K562 (cell line): ENCODE measurements at regions not wholly inside any gene's neighbourhood (a gene's known extent, or its start where the extent isn't known, plus 50 kb on each side); places are given as distances from the start of the nearest gene placed in this dataset.

Source experiments
- ATAC-seq: fragments of 200-7000 bp; cut with Tn5 transposase; 3 replicates; pipeline ENCODE4 v1.9.1; 2020; ENCODE audit warnings: moderate library complexity
- BruUV-seq: library from RNA; stranded (reverse); fragments of 400-500 nt; replicated peaks from 2 replicates; lab custom pipeline; 2021; lab: Mats Ljungman, UMichigan
- CTCF ChIA-PET: fragments of 300-600 bp; formaldehyde crosslinking; extraction: SDS; loops from one replicate; lab custom pipeline; 2021; ENCODE audit warnings: low intra/inter-chr PET ratio; lab: Yijun Ruan, JAX
- POLR2A ChIA-PET: fragments of 300-600, 350-650 bp; sonication (Branson Sonifier 250); formaldehyde crosslinking; extraction: SDS; loops from one replicate; lab custom pipeline; 2021; ENCODE audit warnings: antibody characterized with exemption, inconsistent platforms; lab: Yijun Ruan, JAX
- DNase-seq, 4 experiments: peaks; one replicate each; pipeline versions ENCODE4 v3.0.0 to v3.0.0-alpha.2; 2011 to 2018; ENCODE audit warnings: low spot score in 3 of 4, mixed read lengths in 3 of 4; ENCODE audit errors: extremely low read depth in 1 of 4
- FAIRE-seq: peaks from 2 replicates; lab custom pipeline; 2011; peaks lifted over from hg19 to GRCh38; lab: Jason Lieb, UNC
- H2AFZ ChIP-seq: 2 replicates; pipeline ENCODE4 v1.6.0; 2011; ENCODE audit warnings: low read depth, low read length, control low read depth, inconsistent platforms
- H3K27ac ChIP-seq: fragments of 200-600 bp; 3 replicates; pipeline ENCODE4 v1.8.0; 2011; ENCODE audit warnings: low read depth, mild to moderate bottlenecking, control low read depth, inconsistent platforms, low read length, moderate library complexity, mixed read lengths; ENCODE audit errors: extremely low read depth
- H3K27me3 ChIP-seq, 2 experiments: fragments of 300-600 bp in 1 of 2; 2 replicates in 1 of 2; 3 replicates in 1 of 2; pipeline versions ENCODE4 v1.6.0 to v1.8.0; 2011; ENCODE audit warnings: inconsistent platforms in 2 of 2, low read length in 2 of 2, mild to moderate bottlenecking in 1 of 2, mixed read lengths in 1 of 2, moderate library complexity in 1 of 2; ENCODE audit not compliant: control insufficient read depth in 2 of 2, insufficient read depth in 2 of 2
- H3K36me3 ChIP-seq: fragments of 300-600 bp; 3 replicates; pipeline ENCODE4 v1.8.0; 2011; ENCODE audit warnings: mild to moderate bottlenecking, low read length, inconsistent platforms; ENCODE audit not compliant: control insufficient read depth, insufficient read depth
- H3K4me1 ChIP-seq, 2 experiments: fragments of 200-600 bp in 1 of 2; replicated peaks in 1 of 2; 2 replicates in 1 of 2; 3 replicates in 1 of 2; pipeline versions ENCODE4 v1.5.1 to v1.8.0; 2011; ENCODE audit warnings: inconsistent platforms in 2 of 2, low read length in 2 of 2, mild to moderate bottlenecking in 1 of 2, mixed read lengths in 1 of 2, moderate library complexity in 1 of 2; ENCODE audit not compliant: control insufficient read depth in 2 of 2, insufficient read depth in 2 of 2
- H3K4me2 ChIP-seq: 2 replicates; pipeline ENCODE4 v1.6.1; 2011; ENCODE audit warnings: low read length, control low read depth, inconsistent platforms, mixed read lengths; ENCODE audit not compliant: insufficient read depth
- H3K4me3 ChIP-seq: fragments of 200-600 bp; sonication (generic), shearing (Covaris generic); 2 replicates; pipeline ENCODE4 v1.5.1; 2016; ENCODE audit warnings: control low read depth, inconsistent platforms
- H3K79me2 ChIP-seq: fragments of 200-600 bp; 3 replicates; pipeline ENCODE4 v1.8.0; 2011; ENCODE audit warnings: low read length, inconsistent platforms; ENCODE audit not compliant: control insufficient read depth, insufficient read depth
- H3K9ac ChIP-seq, 2 experiments: 2 replicates each; pipeline versions ENCODE4 v1.6.0 to v1.6.1; 2011; ENCODE audit warnings: low read depth in 2 of 2, low read length in 2 of 2, control low read depth in 1 of 2, inconsistent platforms in 1 of 2, mild to moderate bottlenecking in 1 of 2, mixed read lengths in 1 of 2; ENCODE audit not compliant: insufficient read depth in 1 of 2
- H3K9me1 ChIP-seq: one replicate; pipeline ENCODE4 v1.6.0; 2011; ENCODE audit warnings: inconsistent platforms, mild to moderate bottlenecking, low read length, moderate library complexity; ENCODE audit not compliant: control insufficient read depth, insufficient read depth
- H3K9me3 ChIP-seq: replicated peaks from 2 replicates; pipeline ENCODE4 v1.5.1; 2011; ENCODE audit warnings: low read depth, low read length, inconsistent platforms; ENCODE audit not compliant: control insufficient read depth, insufficient read depth
- H4K20me1 ChIP-seq: replicated peaks from 2 replicates; pipeline ENCODE4 v1.6.1; 2011; ENCODE audit warnings: low read length, inconsistent platforms, mixed read lengths; ENCODE audit not compliant: control insufficient read depth, insufficient read depth
- EGR1 ChIP-seq: fragments of 450-650 bp; conservative IDR thresholded peaks from 2 replicates; pipeline ENCODE4 v1.6.1; 2017; ENCODE audit warnings: mild to moderate bottlenecking
- TOE1 ChIP-seq, 2 experiments: fragments of 450-650 bp in 1 of 2; sonication (generic) in 1 of 2; formaldehyde crosslinking in 1 of 2; IDR thresholded peaks; 2 replicates each; pipeline versions ENCODE4 v1.7.1 to v1.8.0; 2016 to 2022; ENCODE audit warnings: borderline replicate concordance in 2 of 2, mild to moderate bottlenecking in 2 of 2, antibody characterized with exemption in 1 of 2, inconsistent platforms in 1 of 2, low read depth in 1 of 2, missing genetic modification reagents in 1 of 2, moderate library complexity in 1 of 2
- ZBTB1 ChIP-seq: sonication (generic); formaldehyde crosslinking; IDR thresholded peaks from 2 replicates; pipeline ENCODE4 v1.8.1; 2023; ENCODE audit warnings: missing genetic modification reagents, low read depth, mild to moderate bottlenecking, borderline replicate concordance
- ZNF133 ChIP-seq: fragments of 250-450 bp; sonication (Bioruptor Pico); IDR thresholded peaks from 2 replicates; pipeline ENCODE4 v1.4.0; 2020; ENCODE audit warnings: mild to moderate bottlenecking
- WGBS: fragments of 100-300 bp; shearing (Covaris generic); methylation state at CpG from one replicate; pipeline ENCODE4 v1.1.6; 2016; ENCODE audit warnings: low coverage, mixed read lengths; ENCODE audit not compliant: insufficient coverage; ENCODE audit errors: missing lambda C conversion rate; 5-methylcytosine and 5-hydroxymethylcytosine counted together
- in situ Hi-C: fragments of 300-500 bp; cut with MboI; formaldehyde crosslinking; loops from 4 replicates; pipeline ENCODE4 v1.15.0; 2018; ENCODE audit warnings: inconsistent platforms, mixed read lengths
- intact Hi-C: fragments of 100-400 bp; cut with micrococcal nuclease; formaldehyde crosslinking; loops from 2 replicates; pipeline ENCODE4 v1.14.2; 2022
- TF ChIP-seq, protein P1 (sequence below): fragments of 250-450 bp; sonication (Bioruptor Pico); IDR thresholded peaks from 2 replicates; pipeline ENCODE4 v1.6.1; 2021; ENCODE audit warnings: mild to moderate bottlenecking
- TF ChIP-seq, protein P2 (sequence below): sonication (generic); formaldehyde crosslinking; IDR thresholded peaks from 2 replicates; pipeline ENCODE4 v1.4.0; 2020; ENCODE audit warnings: mild to moderate bottlenecking, missing genetic modification reagents
- TF ChIP-seq, protein P3 (sequence below): sonication (generic); formaldehyde crosslinking; IDR thresholded peaks from 2 replicates; pipeline ENCODE4 v1.8.0; 2023; ENCODE audit warnings: mild to moderate bottlenecking, missing genetic modification reagents

DNA sequence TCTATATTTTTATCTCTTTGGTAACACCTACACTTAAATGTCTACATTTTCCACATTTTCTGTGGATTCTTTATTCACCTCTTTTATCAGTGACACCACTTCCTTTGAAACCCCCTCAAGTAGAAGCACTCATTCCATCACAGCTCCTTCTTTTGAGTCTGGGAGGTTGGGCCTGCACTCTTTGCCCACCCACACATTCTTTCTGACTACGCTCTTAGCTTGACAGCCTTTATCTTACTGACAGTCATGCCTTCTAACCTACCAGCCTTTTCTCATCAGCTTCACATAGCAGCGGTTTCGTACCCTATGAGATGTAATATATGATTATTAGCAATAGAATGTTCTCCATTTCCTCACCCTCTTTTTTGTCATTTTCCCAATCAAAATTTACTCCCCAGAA lies 151.9 kb downstream of the TNFSF18 start:
- FAIRE-seq (no peak), DNase-seq (peak in 1 of 4 experiments; percentile 11), ATAC-seq (no peak)
- intact Hi-C loops = no loop called here
- H3K9me1 ChIP-seq = no peaks in the 10 kb centered on the region
- CTCF ChIA-PET = no interaction called here
- BruUV-seq = no TSS peak
- H3K4me1 ChIP-seq = peaks cover 0 to 7% of the 10 kb centered on the region in 2 experiments; a peak in 1 of 5 replicates
- no peak overlapping the region for H2AFZ ChIP-seq
- H3K36me3 ChIP-seq = no peaks in the 10 kb centered on the region
- no peaks in the 10 kb centered on the region for H3K79me2 ChIP-seq
- in situ Hi-C loops = no loop called here
- H3K4me3 ChIP-seq = no peak overlapping the region
- WGBS = 10% methylated on average over 3 of the region's 3 CpGs
- TF ChIP-seq ZBTB1 (CRISPR knock-in tag) (no peak), EGR1 (peak; percentile 72), TOE1 (IDR thresholded peaks at IDR 0.05; ENCODE audit: borderline replicate concordance) (no peak), TOE1 (CRISPR knock-in tag; IDR thresholded peaks at IDR 0.05; ENCODE audit: borderline replicate concordance, low read depth) (no peak)
- H3K4me2 ChIP-seq = no peak overlapping the region
- H4K20me1 ChIP-seq = no peaks in the 10 kb centered on the region
- no peak overlapping the region for H3K9ac ChIP-seq
- no peaks in the 10 kb centered on the region for H3K27me3 ChIP-seq
- H3K9me3 ChIP-seq = no peaks in the 10 kb centered on the region
- POLR2A ChIA-PET = interaction anchor here (0.6 to 0.7 kb wide), 3 partner anchors 13 to 32 kb away, joined by 3 to 4 read pairs (median 3); no protein-coding TSS in a partner anchor
- no peak overlapping the region for H3K27ac ChIP-seq

DNA sequence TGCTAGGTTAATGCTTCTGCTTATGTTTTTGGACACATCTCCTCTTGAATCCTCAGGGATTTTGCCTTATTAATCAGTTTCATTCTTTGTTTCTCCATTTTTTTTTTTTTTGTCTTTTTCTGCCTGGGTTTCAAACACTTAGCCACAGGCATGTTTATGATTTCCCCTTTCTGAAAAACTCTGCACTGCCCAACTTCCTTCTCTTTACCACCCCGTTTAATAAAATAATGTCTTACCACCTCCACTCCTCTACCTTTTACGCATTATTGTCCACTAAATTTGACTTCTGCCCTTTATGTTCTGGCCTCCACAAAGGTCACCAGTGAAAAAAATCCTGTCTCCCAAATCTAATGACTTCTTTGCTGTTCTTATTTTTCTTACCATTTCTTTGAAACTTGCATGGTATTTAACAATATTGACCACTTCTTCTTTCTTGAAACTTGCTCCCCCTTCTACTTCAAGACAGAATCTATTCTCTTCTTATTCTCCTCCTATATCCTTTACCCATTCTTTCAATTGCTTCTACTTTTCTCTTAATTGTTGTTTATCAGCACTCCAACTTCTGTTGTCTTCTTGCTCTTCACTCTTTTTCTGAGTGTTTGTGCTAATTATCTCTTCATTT lies 150.3 kb downstream of the TNFSF18 start:
- no peak overlapping the region for H3K4me3 ChIP-seq
- CTCF ChIA-PET = no interaction called here
- no peaks in the 10 kb centered on the region for H3K36me3 ChIP-seq
- H4K20me1 ChIP-seq = no peaks in the 10 kb centered on the region
- intact Hi-C loops = no loop called here
- ATAC-seq (no peak), FAIRE-seq (no peak), DNase-seq (no peak)
- no peaks in the 10 kb centered on the region for H3K79me2 ChIP-seq
- BruUV-seq = no TSS peak
- H3K9me1 ChIP-seq = no peaks in the 10 kb centered on the region
- H3K27ac ChIP-seq = no peak overlapping the region
- H2AFZ ChIP-seq = no peak overlapping the region
- 23% methylated on average over 2 of the region's 2 CpGs for WGBS
- no peaks in the 10 kb centered on the region for H3K4me1 ChIP-seq
- POLR2A ChIA-PET = no interaction called here
- H3K4me2 ChIP-seq = no peak overlapping the region
- in situ Hi-C loops = no loop called here
- H3K27me3 ChIP-seq = no peaks in the 10 kb centered on the region
- H3K9me3 ChIP-seq = no peaks in the 10 kb centered on the region
- H3K9ac ChIP-seq = no peak overlapping the region
- no peak for TF ChIP-seq ZNF133 (CRISPR knock-in tag)
- TF ChIP-seq, protein P1, sequence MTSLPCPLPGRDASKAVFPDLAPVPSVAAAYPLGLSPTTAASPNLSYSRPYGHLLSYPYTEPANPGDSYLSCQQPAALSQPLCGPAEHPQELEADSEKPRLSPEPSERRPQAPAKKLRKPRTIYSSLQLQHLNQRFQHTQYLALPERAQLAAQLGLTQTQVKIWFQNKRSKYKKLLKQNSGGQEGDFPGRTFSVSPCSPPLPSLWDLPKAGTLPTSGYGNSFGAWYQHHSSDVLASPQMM = no peak
- TF ChIP-seq, protein P2, sequence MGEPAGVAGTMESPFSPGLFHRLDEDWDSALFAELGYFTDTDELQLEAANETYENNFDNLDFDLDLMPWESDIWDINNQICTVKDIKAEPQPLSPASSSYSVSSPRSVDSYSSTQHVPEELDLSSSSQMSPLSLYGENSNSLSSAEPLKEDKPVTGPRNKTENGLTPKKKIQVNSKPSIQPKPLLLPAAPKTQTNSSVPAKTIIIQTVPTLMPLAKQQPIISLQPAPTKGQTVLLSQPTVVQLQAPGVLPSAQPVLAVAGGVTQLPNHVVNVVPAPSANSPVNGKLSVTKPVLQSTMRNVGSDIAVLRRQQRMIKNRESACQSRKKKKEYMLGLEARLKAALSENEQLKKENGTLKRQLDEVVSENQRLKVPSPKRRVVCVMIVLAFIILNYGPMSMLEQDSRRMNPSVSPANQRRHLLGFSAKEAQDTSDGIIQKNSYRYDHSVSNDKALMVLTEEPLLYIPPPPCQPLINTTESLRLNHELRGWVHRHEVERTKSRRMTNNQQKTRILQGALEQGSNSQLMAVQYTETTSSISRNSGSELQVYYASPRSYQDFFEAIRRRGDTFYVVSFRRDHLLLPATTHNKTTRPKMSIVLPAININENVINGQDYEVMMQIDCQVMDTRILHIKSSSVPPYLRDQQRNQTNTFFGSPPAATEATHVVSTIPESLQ (CRISPR knock-in tag) = no peak
- TF ChIP-seq, protein P3, sequence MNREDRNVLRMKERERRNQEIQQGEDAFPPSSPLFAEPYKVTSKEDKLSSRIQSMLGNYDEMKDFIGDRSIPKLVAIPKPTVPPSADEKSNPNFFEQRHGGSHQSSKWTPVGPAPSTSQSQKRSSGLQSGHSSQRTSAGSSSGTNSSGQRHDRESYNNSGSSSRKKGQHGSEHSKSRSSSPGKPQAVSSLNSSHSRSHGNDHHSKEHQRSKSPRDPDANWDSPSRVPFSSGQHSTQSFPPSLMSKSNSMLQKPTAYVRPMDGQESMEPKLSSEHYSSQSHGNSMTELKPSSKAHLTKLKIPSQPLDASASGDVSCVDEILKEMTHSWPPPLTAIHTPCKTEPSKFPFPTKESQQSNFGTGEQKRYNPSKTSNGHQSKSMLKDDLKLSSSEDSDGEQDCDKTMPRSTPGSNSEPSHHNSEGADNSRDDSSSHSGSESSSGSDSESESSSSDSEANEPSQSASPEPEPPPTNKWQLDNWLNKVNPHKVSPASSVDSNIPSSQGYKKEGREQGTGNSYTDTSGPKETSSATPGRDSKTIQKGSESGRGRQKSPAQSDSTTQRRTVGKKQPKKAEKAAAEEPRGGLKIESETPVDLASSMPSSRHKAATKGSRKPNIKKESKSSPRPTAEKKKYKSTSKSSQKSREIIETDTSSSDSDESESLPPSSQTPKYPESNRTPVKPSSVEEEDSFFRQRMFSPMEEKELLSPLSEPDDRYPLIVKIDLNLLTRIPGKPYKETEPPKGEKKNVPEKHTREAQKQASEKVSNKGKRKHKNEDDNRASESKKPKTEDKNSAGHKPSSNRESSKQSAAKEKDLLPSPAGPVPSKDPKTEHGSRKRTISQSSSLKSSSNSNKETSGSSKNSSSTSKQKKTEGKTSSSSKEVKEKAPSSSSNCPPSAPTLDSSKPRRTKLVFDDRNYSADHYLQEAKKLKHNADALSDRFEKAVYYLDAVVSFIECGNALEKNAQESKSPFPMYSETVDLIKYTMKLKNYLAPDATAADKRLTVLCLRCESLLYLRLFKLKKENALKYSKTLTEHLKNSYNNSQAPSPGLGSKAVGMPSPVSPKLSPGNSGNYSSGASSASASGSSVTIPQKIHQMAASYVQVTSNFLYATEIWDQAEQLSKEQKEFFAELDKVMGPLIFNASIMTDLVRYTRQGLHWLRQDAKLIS (CRISPR knock-in tag) = no peak
